ENCODE measurements at regions not wholly inside any gene's neighbourhood (a gene's known extent, or its start where the extent isn't known, plus 50 kb on each side); places are given as distances from the start of the nearest gene placed in this dataset.
A peak's percentile ranks its signal among the peaks of the same experiment; 100 is the strongest.

GRCh38 chr3:186487819-186488218 is 56.4 kb downstream of the CRYGS start:
- DNase-seq: peak; percentile 21

DNA sequence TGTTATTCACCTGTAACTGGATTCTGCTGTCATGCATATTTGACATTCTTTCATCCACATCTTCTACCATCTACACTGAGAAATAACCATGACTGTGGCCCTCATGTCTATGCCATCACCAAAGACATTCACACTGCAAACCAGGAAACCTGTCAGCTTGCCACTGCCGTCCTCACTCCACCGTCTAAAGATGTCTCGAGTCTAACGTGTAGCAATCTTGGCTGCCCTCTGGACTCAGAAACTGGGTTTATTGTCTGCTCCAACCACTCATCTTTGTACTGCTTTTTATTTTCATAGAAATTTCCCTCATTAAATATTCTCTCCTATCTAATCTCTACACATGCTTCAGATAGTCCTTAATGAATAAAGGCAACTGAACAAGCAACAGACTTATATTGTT is 57.1 kb downstream of the CRYGS start:
- DNase-seq: no peak

DNA sequence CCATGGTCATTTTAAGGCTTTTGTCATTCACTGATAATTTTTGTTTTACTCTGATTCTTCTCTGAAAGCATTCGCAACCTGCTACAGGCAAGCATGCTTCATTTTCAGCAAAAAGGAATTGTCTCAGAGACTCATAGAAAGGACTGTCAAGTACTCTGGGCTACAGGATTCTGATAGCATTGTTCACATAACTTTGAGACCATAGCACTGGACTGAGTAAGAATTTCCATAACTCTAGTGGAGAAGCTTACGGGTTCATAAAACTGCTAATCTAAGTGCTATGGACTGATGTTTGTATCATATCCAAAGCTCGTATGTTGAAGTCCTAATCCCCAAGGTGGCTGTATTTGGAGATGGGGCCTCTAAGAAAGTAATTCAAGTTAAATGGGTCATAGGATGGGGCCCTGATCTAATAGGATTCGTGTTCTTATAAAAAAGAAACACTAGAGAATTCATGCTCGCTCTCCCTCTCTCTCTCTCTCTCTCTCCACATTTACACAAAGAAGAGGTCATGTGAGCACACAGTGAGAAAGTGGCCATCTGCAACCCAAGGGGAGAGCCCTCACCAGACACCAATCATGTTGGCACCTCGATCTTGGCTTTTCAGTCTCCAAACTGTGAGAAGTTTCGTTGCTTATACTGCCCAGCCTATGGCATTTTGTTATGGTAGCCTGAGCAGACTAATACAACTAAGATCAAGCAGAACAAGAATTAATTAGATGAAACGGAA is 60.4 kb downstream of the CRYGS start:
- DNase-seq: no peak

GRCh38 chr3:186481526-186481925 is 62.7 kb downstream of the CRYGS start:
- no peak for DNase-seq

- DNase-seq: no peak
Measured at GRCh38 chr3:186477876-186478275, 66.3 kb downstream of the CRYGS start.

GRCh38 chr3:186477033-186477432 is 67.1 kb downstream of the CRYGS start:
- DNase-seq: no peak

- no peak for DNase-seq
Measured at GRCh38 chr3:186476541-186476940, 67.6 kb downstream of the CRYGS start.

GRCh38 chr3:186476044-186476468 is 68.1 kb downstream of the CRYGS start:
- DNase-seq: no peak

DNA sequence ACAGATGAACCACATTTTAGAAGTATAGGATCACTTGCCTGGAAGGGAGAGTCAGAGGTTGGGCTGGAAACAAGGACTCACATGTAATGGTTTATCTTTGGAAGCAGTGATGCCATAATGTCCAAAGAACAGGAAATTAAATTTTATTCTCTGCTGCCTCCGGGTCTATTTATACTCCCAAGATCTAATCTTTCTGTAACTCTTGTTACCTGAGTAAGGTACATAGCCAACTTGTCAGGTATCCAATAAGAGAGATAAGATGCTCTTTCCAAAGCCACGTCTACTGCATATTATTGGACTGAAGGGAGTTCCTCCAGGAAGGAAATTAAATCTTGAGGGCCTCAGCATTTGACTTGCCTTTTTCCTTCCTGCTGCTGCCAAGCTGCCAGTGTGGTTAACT is 71.0 kb downstream of the CRYGS start:
- no peak for DNase-seq

- peak; percentile 14 for DNase-seq
Measured at GRCh38 chr3:186472456-186473008, 71.6 kb downstream of the CRYGS start.

- DNase-seq: no peak
Measured at GRCh38 chr3:186471771-186472170, 72.4 kb downstream of the CRYGS start.

GRCh38 chr3:186469525-186469924 is 74.7 kb downstream of the CRYGS start:
- DNase-seq: no peak

DNA sequence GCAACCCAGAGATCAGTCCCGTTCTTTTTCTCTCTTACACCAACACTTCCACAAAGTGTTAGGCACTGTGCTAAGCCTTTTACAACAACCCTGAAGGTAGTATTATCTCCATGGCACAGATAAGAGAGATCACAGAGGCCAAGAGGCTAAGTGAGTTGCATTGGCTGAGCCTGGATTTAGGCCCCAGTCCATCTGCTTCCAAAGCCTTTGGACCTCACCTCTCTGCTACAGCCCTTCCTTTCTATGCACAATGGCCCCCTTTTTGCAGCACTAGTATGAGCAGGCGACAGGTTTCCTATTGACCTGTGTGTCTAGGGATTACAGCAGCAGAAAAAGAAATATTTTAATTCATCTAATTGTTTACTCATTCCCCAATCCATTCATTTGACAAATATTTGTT is 76.2 kb downstream of the CRYGS start:
- no peak for DNase-seq

- DNase-seq: no peak
Measured at GRCh38 chr3:186466391-186466974, 77.7 kb downstream of the CRYGS start.

- DNase-seq: no peak
Measured at GRCh38 chr3:186465508-186465907, 78.7 kb downstream of the CRYGS start.

- no peak for DNase-seq
Measured at GRCh38 chr3:186464424-186465093, 79.6 kb downstream of the CRYGS start.

DNA sequence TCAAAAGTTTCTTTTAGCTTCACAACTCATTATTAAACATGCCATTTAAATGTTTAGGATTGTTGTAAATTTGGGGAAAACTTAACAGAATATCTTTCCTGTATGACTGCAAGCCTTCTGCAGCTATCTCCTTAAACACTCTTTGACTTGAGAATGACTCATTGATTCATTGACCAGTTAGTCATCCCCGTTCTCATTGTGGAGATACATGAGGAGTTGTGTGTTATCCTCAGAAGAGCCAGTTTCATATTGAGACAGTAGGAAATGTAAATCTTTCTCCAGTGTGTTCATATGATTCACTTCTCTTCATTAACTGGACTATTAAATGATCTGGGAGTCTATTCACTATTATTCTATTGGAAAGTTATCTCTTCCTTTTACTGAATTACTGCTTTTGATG is 83.0 kb downstream of the CRYGS start:
- DNase-seq: peak; percentile 79

DNA sequence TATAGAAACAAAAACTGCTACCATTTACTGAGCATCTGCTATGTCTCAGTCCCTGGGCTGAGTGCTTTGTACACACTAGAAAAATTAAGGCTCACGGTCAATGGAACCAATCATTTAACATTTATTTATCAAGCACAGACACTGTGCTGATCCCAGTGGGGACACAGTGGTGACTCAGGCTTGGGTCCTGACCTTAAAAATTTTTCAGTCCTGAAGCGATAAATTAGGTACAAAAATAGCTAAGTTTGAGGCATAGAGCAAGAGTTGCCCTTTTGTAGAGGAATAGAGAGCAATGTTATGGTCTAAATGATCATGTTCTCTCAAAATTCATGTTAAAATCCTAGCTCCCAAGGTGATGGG is 85.1 kb downstream of the CRYGS start:
- DNase-seq: no peak

DNA sequence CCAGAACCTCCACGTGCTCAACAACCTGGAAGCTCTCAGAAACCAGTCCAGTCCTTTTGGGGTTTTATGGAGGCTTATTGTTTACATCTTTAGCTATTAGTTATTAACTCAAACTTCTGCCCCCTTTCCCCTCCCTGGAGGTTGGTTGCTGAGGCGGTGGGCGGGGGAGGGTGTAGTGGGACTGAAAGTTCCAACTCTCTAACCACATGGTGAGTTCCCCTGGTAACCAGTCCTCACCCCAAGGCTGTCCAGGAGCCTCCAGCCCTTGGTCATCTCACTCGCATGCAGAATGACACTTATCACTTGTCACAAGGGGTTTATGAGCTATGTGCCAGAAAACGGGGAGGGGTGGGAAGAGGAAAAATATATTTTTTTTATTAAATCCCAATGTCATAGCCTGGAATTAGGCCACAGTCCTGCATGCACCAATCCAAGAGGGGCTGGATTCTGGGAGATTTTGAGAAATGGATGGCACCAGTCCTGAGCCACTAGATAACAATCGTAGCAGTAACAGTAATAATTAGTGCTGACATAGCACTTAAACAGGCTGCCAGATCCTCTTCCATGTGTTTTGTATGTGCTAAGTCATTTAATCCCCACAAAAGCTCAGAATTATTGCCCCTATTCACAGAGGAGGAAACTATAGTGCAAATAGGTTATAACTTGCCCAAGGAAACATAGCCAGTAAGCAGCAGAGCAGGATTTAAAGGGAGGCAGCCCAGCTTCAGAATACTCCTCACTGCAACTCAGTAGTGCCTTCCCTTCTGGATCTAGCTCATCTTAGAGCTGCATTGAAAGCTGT is 85.7 kb downstream of the CRYGS start:
- DNase-seq: no peak

- no peak for DNase-seq
Measured at GRCh38 chr3:186457236-186457635, 86.9 kb downstream of the CRYGS start.

GRCh38 chr3:186456731-186457191 is 87.4 kb downstream of the CRYGS start:
- peak; percentile 61 for DNase-seq

DNA sequence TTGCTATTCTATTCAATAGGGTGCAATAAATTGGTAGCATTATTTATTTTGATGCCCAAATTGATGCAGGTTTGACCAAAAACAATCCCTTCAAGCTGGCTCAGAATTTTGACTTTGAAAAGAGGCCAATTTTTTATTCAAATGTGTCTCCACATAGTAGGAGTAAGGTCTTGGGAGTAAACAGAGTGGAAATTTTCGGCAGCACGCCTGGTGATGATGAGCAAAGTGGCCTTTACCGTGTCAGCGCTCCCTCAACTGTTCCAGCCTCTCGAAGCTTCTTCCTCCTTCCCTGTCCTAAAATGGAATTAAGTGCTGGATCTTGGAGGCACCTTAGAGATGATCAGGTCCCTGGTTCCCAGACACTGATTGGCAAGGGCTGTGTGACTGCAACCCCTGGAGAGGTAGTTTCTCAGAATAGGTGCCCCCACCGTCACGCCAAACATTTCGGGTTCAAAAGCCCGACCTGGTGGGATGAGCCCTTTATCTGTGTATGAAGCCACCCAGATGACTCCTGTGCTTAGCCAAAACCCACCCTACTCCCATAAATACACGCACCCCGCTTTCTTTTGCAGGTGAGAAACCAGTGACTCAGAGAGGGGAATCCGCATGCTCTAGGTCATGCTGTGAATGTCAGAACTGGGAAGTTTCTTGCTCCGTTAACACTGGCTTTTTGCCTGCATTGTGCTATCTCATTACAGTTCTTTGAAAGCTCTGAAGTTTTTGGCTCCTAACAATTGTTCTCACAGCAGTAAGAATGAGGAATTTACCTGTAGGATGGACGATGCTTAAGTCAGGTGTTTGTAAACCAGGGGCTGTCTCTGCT is 89.1 kb downstream of the CRYGS start:
- no peak for DNase-seq

All from fibroblast of skin of right quadriceps (primary cell).